ENCODE measurements at regions not wholly inside any gene's neighbourhood (a gene's known extent, or its start where the extent isn't known, plus 50 kb on each side); places are given as distances from the start of the nearest gene placed in this dataset.

- WGBS, 2 donors (ENCODE audit: low coverage in 1 of 2): 86 to 100% methylated on average over 1 to 5 of the region's 5 CpGs
- intact Hi-C loops (cut with DNase I; ENCODE audit: low total_unique reads): no loop called here
- no peaks in the 10 kb centered on the region for H3K4me1 ChIP-seq
- no peaks in the 10 kb centered on the region for H3K27me3 ChIP-seq
- TF ChIP-seq EP300 (IDR thresholded peaks at IDR 0.05; ENCODE audit: low read depth) (no peak), POLR2A (IDR thresholded peaks at IDR 0.05) (no peak), POLR2AphosphoS5 (IDR thresholded peaks at IDR 0.05) (no peak)
- TF ChIP-seq, protein P1, sequence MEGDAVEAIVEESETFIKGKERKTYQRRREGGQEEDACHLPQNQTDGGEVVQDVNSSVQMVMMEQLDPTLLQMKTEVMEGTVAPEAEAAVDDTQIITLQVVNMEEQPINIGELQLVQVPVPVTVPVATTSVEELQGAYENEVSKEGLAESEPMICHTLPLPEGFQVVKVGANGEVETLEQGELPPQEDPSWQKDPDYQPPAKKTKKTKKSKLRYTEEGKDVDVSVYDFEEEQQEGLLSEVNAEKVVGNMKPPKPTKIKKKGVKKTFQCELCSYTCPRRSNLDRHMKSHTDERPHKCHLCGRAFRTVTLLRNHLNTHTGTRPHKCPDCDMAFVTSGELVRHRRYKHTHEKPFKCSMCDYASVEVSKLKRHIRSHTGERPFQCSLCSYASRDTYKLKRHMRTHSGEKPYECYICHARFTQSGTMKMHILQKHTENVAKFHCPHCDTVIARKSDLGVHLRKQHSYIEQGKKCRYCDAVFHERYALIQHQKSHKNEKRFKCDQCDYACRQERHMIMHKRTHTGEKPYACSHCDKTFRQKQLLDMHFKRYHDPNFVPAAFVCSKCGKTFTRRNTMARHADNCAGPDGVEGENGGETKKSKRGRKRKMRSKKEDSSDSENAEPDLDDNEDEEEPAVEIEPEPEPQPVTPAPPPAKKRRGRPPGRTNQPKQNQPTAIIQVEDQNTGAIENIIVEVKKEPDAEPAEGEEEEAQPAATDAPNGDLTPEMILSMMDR (IDR thresholded peaks at IDR 0.05): no peak
- DNase-seq: no peak
- H3K36me3 ChIP-seq: no peaks in the 10 kb centered on the region
- H3K27ac ChIP-seq: no peak overlapping the region
- no peaks in the 10 kb centered on the region for H3K9me3 ChIP-seq
- in situ Hi-C loops (cut with MboI; ENCODE audit: low pct_ligation_motif_present in 1 of 4, low pct_unique_long_range_greater_than_20kb in 1 of 4, low sequenced_read_pairs in 3 of 4): no loop called here
- no peak overlapping the region for H3K4me3 ChIP-seq
Observed at GRCh38 chr2:235389626-235390025, 104.2 kb upstream of the AGAP1 start.

- WGBS, 2 donors (ENCODE audit: low coverage in 1 of 2): 57 to 68% methylated on average over 4 to 13 of the region's 13 CpGs
- Histone ChIP-seq H3K36me3 (no peaks in the 10 kb centered on the region), H3K27me3 (no peaks in the 10 kb centered on the region), H3K4me3 (no peak overlapping the region), H3K4me1 (no peaks in the 10 kb centered on the region), H3K27ac (no peak overlapping the region), H3K9me3 (no peaks in the 10 kb centered on the region)
- TF ChIP-seq, protein P1 (IDR thresholded peaks at IDR 0.05): no peak
- TF ChIP-seq POLR2AphosphoS5 (IDR thresholded peaks at IDR 0.05): no peak
- TF ChIP-seq EP300 (IDR thresholded peaks at IDR 0.05; ENCODE audit: low read depth): no peak
- no peak for TF ChIP-seq POLR2A (IDR thresholded peaks at IDR 0.05)
- intact Hi-C loops (cut with DNase I; ENCODE audit: low total_unique reads) (no loop called here), in situ Hi-C loops (cut with MboI; ENCODE audit: low pct_ligation_motif_present in 1 of 4, low pct_unique_long_range_greater_than_20kb in 1 of 4, low sequenced_read_pairs in 3 of 4) (no loop called here)
- peak; percentile 46 for DNase-seq
Observed at GRCh38 chr2:235390108-235390815, 103.6 kb upstream of the AGAP1 start.

DNA sequence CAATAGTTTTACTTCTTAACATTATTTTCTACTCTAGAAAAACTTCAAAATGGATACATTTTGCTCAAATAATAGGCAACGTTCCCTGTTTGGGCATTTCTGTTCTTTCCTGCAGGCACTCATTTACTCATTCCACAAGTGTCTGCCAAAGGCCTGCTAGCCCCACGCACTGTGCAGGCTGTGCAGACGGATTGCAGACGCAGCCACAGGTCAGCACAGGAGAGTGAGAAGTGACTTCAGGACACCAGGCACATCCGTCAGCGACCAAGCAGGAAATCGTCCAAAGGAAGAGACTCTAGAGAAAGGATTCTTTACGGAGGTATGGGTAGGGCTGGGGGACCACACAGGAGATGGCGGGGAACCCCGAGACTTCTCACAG lies 103.0 kb upstream of the AGAP1 start:
- intact Hi-C loops (cut with DNase I; ENCODE audit: low total_unique reads): no loop called here
- no peak for DNase-seq
- Histone ChIP-seq H3K36me3 (no peaks in the 10 kb centered on the region), H3K4me1 (no peaks in the 10 kb centered on the region), H3K9me3 (no peaks in the 10 kb centered on the region), H3K27me3 (no peaks in the 10 kb centered on the region), H3K27ac (no peak overlapping the region), H3K4me3 (no peak overlapping the region)
- in situ Hi-C loops (cut with MboI; ENCODE audit: low pct_ligation_motif_present in 1 of 4, low pct_unique_long_range_greater_than_20kb in 1 of 4, low sequenced_read_pairs in 3 of 4): no loop called here
- WGBS, 2 donors (ENCODE audit: low coverage in 1 of 2): 70 to 74% methylated on average over 5 to 10 of the region's 10 CpGs
- TF ChIP-seq EP300 (IDR thresholded peaks at IDR 0.05; ENCODE audit: low read depth): no peak
- TF ChIP-seq POLR2AphosphoS5 (IDR thresholded peaks at IDR 0.05): no peak
- TF ChIP-seq, protein P1 (IDR thresholded peaks at IDR 0.05): no peak
- no peak for TF ChIP-seq POLR2A (IDR thresholded peaks at IDR 0.05)

DNA sequence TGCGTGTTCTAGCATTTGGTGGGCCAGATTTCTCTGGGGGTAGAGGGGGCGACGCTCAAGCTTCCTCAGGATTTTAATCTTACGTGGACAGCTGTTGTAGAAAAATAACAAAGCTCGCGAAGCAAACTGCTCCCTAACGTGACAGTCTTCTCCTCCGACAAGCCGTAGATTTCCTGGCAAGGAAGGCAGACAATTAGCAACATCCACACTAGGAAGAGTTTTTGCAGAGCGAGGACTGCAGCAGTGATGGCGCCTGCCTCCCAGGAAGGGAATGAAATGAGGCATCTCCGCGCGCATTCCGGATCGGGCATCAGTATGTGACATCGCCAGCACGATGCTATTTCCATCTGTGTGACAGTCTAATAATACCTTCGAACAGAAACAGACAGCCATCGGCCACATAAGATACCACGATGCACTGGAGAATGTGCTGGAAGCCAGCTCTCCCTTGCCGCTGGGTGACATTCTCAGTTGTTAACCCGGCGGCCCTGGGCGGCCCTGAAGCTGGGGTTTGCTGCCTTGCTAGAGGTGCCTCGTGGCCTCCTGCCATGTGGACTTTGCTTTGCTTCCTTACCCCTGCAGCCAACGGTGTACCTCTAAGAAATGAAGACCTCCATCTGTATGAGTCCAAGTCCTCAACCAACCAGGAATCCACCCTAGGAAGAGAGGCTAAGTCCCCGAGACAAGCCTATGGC lies 101.8 kb upstream of the AGAP1 start:
- intact Hi-C loops (cut with DNase I; ENCODE audit: low total_unique reads) (no loop called here), in situ Hi-C loops (cut with MboI; ENCODE audit: low pct_ligation_motif_present in 1 of 4, low pct_unique_long_range_greater_than_20kb in 1 of 4, low sequenced_read_pairs in 3 of 4) (no loop called here)
- Histone ChIP-seq H3K27me3 (no peaks in the 10 kb centered on the region), H3K9me3 (no peaks in the 10 kb centered on the region), H3K4me3 (no peak overlapping the region), H3K4me1 (no peaks in the 10 kb centered on the region), H3K27ac (no peak overlapping the region), H3K36me3 (no peaks in the 10 kb centered on the region)
- no peak for DNase-seq
- 81 to 87% methylated on average over 17 to 28 of the region's 28 CpGs for WGBS, 2 donors (ENCODE audit: low coverage in 1 of 2)
- TF ChIP-seq, protein P1 (IDR thresholded peaks at IDR 0.05): no peak
- TF ChIP-seq POLR2AphosphoS5 (IDR thresholded peaks at IDR 0.05): no peak
- no peak for TF ChIP-seq EP300 (IDR thresholded peaks at IDR 0.05; ENCODE audit: low read depth)
- TF ChIP-seq POLR2A (IDR thresholded peaks at IDR 0.05): no peak
